Heart left ventricle (tissue), 13 donors: ENCODE measurements at regions not wholly inside any gene's neighbourhood (a gene's known extent, or its start where the extent isn't known, plus 50 kb on each side); places are given as distances from the start of the nearest gene placed in this dataset.

Experiments used
- CTCF ChIP-seq, 12 donors: fragments of 200-600 bp; sonication (generic) in 4 of 12; IDR thresholded peaks; one replicate each; pipeline versions ENCODE4 v1.5.0 to v1.8.0; 2018 to 2022; ENCODE audit warnings: antibody characterized with exemption in 12 of 12, mild to moderate bottlenecking in 5 of 12
- POLR2A ChIP-seq, 2 donors: fragments of 450-650 bp; IDR thresholded peaks; one replicate each; pipeline ENCODE4 v1.6.1; 2017; ENCODE audit warnings: antibody characterized with exemption in 2 of 2, mild to moderate bottlenecking in 2 of 2, moderate library complexity in 2 of 2
- donor health status: ischemic (EF 13 %, LVEDD 7.1; RV severe dilation, severe dysfunction).
- donor health status: DM: no; HTN: yes; CAD: no.
- donor health status: DM: no; HTN: no; CAD: no.
- donor health status: ischemic (EF 25% LVEDD 6.9; RV normal size, moderate dysfunction).
- donor health status: ischemic (EF 25% LVEDD 5.7; RV mildly dilated, moderate dysfunction).
- donor health status: ischemic (EF 35%, LVEDD 5.7; RV mildly dilated, moderate dysfunction).
- donor health status: nonischemic (EF 11% LVEDD 7.7; RV severe dilation, severe dysfunction).
- donor health status: DM: yes; HTN: yes; CAD: no.
- donor health status: PGD.
- donor health status: ischemic (EF 29% LVEDD 5.4; RV normal size, mild dysfunction).
- donor health status: nonischemic (EF 23%, LVEDD 6.1; RV moderate dilation, normal function).

- TF ChIP-seq POLR2A (IDR thresholded peaks at IDR 0.05): no peak
- no peak for TF ChIP-seq CTCF (IDR thresholded peaks at IDR 0.05)
These were observed 104.9 kb upstream of the FAM180A start for GRCh38 chr7:135853499-135853898.
